GM12878 (cell line): ENCODE measurements at regions not wholly inside any gene's neighbourhood (a gene's known extent, or its start where the extent isn't known, plus 50 kb on each side); places are given as distances from the start of the nearest gene placed in this dataset.

Experiments used
- CHD2 ChIP-seq: IDR thresholded peaks from 2 replicates; pipeline ENCODE4 v1.6.1; 2011; ENCODE audit warnings: low read depth, low read length, improper control_type of control experiment, borderline replicate concordance
- FOXK2 ChIP-seq: fragments of 450-650 bp; IDR thresholded peaks from 2 replicates; pipeline ENCODE4 v1.6.1; 2017; ENCODE audit warnings: mild to moderate bottlenecking, moderate library complexity
- POLR2A ChIP-seq: IDR thresholded peaks from 2 replicates; pipeline ENCODE4 v1.6.1; 2011; ENCODE audit warnings: low read depth, mild to moderate bottlenecking, low read length
- TF ChIP-seq, protein P1 (sequence below): fragments of 450-650 bp; IDR thresholded peaks from 2 replicates; pipeline ENCODE4 v1.6.1; 2018; ENCODE audit warnings: mild to moderate bottlenecking, low read depth, moderate library complexity; ENCODE audit not compliant: partially characterized antibody

DNA sequence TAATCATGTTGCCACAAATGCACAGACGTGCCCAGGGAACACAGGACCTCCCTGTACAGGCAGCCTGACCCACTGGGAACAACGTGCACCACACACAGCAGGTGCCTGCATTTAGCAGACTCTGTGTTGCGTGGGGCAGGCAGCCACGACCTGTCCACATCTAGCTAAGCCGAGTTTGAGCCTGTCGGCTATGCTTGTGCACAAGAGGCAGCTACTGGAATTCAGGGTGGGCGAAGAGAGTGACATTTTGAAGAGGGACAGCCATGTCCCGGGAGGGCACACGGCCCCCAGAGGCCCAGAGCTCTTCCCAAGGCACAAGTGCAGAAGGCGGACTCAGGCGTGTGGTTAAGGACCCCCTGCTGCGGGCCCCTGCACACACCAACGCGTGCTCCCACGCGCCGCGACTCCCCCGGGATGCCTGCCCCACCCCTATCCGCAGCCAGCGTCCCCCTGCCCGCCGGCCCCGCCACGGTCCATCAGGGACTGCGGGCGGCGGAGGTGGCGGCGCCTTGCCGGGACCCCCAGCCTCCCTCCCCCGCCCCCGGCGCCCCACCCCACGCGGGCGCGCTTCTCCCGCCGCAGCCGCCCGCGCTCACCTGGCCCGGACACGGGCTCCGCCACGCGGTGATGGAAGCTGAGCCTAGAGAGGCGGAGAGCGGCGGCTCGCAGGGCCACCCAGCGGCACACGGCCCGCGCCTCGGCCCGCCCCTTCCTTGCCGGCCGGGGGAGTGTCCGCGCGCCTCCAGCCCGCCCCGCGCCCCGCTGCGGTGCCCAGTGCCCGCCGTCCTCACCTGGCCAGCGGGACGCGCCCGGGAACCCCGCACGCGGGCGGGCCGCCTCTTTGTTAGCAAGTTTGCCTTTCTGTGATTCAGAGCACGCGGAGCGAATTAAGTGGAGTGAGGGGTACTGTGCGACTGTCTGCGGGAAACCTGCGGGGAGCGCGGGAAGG lies 125.3 kb upstream of the PRMT8 start:
- TF ChIP-seq POLR2A = no peak
- TF ChIP-seq FOXK2 = no peak
- TF ChIP-seq, protein P1, sequence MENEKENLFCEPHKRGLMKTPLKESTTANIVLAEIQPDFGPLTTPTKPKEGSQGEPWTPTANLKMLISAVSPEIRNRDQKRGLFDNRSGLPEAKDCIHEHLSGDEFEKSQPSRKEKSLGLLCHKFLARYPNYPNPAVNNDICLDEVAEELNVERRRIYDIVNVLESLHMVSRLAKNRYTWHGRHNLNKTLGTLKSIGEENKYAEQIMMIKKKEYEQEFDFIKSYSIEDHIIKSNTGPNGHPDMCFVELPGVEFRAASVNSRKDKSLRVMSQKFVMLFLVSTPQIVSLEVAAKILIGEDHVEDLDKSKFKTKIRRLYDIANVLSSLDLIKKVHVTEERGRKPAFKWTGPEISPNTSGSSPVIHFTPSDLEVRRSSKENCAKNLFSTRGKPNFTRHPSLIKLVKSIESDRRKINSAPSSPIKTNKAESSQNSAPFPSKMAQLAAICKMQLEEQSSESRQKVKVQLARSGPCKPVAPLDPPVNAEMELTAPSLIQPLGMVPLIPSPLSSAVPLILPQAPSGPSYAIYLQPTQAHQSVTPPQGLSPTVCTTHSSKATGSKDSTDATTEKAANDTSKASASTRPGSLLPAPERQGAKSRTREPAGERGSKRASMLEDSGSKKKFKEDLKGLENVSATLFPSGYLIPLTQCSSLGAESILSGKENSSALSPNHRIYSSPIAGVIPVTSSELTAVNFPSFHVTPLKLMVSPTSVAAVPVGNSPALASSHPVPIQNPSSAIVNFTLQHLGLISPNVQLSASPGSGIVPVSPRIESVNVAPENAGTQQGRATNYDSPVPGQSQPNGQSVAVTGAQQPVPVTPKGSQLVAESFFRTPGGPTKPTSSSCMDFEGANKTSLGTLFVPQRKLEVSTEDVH = no peak
- no peak for TF ChIP-seq CHD2
